GDM1 (cell line): ENCODE measurements at regions not wholly inside any gene's neighbourhood (a gene's known extent, or its start where the extent isn't known, plus 50 kb on each side); places are given as distances from the start of the nearest gene placed in this dataset.

ENCODE experiments used
- DNase-seq: peaks from one replicate; lab custom pipeline; 2025; lab: John Stamatoyannopoulos, UW

- DNase-seq: no peak
Measured at GRCh38 chr12:115215544-115215943, 531.6 kb upstream of the TBX3 start.

GRCh38 chr12:115213538-115214016 lies 529.6 kb upstream of the TBX3 start:
- no peak for DNase-seq

- DNase-seq: no peak
Measured at GRCh38 chr12:115213118-115213517, 529.1 kb upstream of the TBX3 start.

- no peak for DNase-seq
Measured at GRCh38 chr12:115212356-115212755, 528.4 kb upstream of the TBX3 start.

- DNase-seq: no peak
Measured at GRCh38 chr12:115210533-115211252, 526.7 kb upstream of the TBX3 start.

- no peak for DNase-seq
Measured at GRCh38 chr12:115209230-115209629, 525.3 kb upstream of the TBX3 start.

- no peak for DNase-seq
Measured at GRCh38 chr12:115208098-115208497, 524.1 kb upstream of the TBX3 start.

GRCh38 chr12:115207216-115207915 lies 523.4 kb upstream of the TBX3 start:
- DNase-seq: no peak

- DNase-seq: no peak
Measured at GRCh38 chr12:115206801-115207200, 522.8 kb upstream of the TBX3 start.

- no peak for DNase-seq
Measured at GRCh38 chr12:115205755-115206308, 521.9 kb upstream of the TBX3 start.

GRCh38 chr12:115204957-115205754 lies 521.2 kb upstream of the TBX3 start:
- no peak for DNase-seq

- no peak for DNase-seq
Measured at GRCh38 chr12:115203701-115204100, 519.7 kb upstream of the TBX3 start.

GRCh38 chr12:115201966-115202365 lies 518.0 kb upstream of the TBX3 start:
- DNase-seq: no peak

- DNase-seq: no peak
Measured at GRCh38 chr12:115199831-115200230, 515.9 kb upstream of the TBX3 start.

- DNase-seq: no peak
Measured at GRCh38 chr12:115194857-115195256, 510.9 kb upstream of the TBX3 start.

GRCh38 chr12:115194448-115194847 lies 510.5 kb upstream of the TBX3 start:
- no peak for DNase-seq

GRCh38 chr12:115191342-115191741 lies 507.4 kb upstream of the TBX3 start:
- DNase-seq: no peak

GRCh38 chr12:115190010-115190770 lies 506.2 kb upstream of the TBX3 start:
- no peak for DNase-seq

GRCh38 chr12:115185506-115185905 lies 501.5 kb upstream of the TBX3 start:
- no peak for DNase-seq

- DNase-seq: no peak
Measured at GRCh38 chr12:115183752-115184151, 499.8 kb upstream of the TBX3 start.

GRCh38 chr12:115177899-115178298 lies 493.9 kb upstream of the TBX3 start:
- DNase-seq: no peak
